ENCODE measurements at regions not wholly inside any gene's neighbourhood (a gene's known extent, or its start where the extent isn't known, plus 50 kb on each side); places are given as distances from the start of the nearest gene placed in this dataset.

DNA sequence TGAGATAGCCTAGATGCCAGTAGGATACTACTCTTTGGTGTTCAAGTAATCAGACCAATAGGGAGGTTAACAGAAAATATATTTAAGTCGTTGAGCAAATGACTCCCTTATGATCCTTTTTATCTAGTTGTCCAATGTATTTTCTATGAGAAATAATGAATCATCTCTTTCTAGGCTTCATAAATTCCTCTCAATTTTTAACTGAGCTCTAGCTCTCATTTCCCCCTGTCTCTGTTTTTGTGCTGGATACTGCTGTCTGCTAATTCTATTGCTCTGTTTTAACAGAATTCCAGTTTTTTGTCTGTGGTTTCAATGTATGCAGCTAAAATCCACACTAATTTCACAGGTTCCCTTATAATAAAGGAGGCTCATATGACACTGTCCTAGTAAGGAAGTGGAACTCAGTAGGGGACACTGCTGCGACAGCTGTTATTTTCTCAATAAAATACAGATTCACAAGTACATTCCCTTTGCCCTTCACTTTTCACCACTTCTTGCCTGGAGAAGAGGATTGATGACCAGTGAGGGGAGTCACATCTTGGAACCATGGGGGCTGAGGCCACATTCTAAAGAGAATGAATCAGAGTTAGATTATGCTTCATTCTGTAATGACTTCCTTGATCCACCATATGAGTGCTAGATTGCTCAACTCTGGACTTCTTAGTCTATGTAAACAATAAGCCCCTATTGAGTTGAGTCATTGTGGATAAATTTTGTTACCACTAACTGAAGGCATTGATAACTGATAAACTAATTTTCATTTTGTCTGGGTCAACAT, 558.7 kb upstream of the KCNMB2 start:
- Histone ChIP-seq H3K4me2 (no peak overlapping the region), H3K4me1 (replicated peaks; ENCODE audit: insufficient read depth) (peaks cover 32% of the 10 kb centered on the region), H3K9me3 (ENCODE audit: insufficient read depth, low read depth) (peaks cover 4% of the 10 kb centered on the region), H3K4me3 (no peak overlapping the region), H3F3A (ENCODE audit: insufficient read depth, low read depth) (no peaks in the 10 kb centered on the region), H2AFZ (peak overlapping the region; percentile 42; the same call in 1 of the 2 replicates), H3K79me2 (ENCODE audit: low read depth) (no peaks in the 10 kb centered on the region), H3K27ac (no peak overlapping the region), H3K27me3 (ENCODE audit: insufficient read depth, low read depth) (no peaks in the 10 kb centered on the region), H4K20me1 (ENCODE audit: insufficient read depth) (no peaks in the 10 kb centered on the region), H3K9me2 (ENCODE audit: insufficient read depth) (no peaks in the 10 kb centered on the region; the same call in 1 of the 2 replicates), H3K36me3 (ENCODE audit: low read depth) (no peaks in the 10 kb centered on the region)
- ChIA-PET POLR2A (ENCODE audit: unreplicated experiment) (no interaction called here), CTCF (no interaction called here)
- TF ChIP-seq EZH2 (IDR thresholded peaks at IDR 0.05; ENCODE audit: low read depth) = no peak
- TF ChIP-seq, protein P1, sequence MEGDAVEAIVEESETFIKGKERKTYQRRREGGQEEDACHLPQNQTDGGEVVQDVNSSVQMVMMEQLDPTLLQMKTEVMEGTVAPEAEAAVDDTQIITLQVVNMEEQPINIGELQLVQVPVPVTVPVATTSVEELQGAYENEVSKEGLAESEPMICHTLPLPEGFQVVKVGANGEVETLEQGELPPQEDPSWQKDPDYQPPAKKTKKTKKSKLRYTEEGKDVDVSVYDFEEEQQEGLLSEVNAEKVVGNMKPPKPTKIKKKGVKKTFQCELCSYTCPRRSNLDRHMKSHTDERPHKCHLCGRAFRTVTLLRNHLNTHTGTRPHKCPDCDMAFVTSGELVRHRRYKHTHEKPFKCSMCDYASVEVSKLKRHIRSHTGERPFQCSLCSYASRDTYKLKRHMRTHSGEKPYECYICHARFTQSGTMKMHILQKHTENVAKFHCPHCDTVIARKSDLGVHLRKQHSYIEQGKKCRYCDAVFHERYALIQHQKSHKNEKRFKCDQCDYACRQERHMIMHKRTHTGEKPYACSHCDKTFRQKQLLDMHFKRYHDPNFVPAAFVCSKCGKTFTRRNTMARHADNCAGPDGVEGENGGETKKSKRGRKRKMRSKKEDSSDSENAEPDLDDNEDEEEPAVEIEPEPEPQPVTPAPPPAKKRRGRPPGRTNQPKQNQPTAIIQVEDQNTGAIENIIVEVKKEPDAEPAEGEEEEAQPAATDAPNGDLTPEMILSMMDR (conservative IDR thresholded peaks at IDR 0.05) = no peak
- no TSS peak for BruUV-seq (replicated peaks)
- intact Hi-C loops (cut with micrococcal nuclease; ENCODE audit: unreplicated experiment) = no loop called here
- peak in 1 of 2 experiments; percentile 66 for DNase-seq

DNA sequence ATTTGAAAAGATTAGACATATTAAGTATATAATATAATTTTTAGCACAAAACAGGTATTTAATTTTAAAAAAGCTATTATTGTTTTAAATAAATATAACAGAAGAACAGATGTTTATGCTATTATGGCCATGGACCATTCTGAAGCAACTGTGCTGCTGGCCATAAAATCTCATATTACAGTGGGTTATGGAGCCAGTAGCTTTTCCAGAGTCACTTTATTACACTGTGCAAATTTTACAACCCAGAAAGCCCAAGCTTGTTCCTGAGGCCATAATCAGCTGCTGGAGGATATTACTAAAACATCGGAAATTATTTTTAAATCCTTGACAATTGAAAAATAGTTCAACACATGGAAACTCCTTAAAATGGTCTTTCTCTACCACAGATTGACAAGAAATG, 557.3 kb upstream of the KCNMB2 start:
- POLR2A ChIA-PET (ENCODE audit: unreplicated experiment) = no interaction called here
- Histone ChIP-seq H3K27me3 (ENCODE audit: insufficient read depth, low read depth) (no peaks in the 10 kb centered on the region), H3K9me2 (ENCODE audit: insufficient read depth) (no peaks in the 10 kb centered on the region; the same call in 1 of the 2 replicates), H3K4me1 (replicated peaks; ENCODE audit: insufficient read depth) (peaks cover 23% of the 10 kb centered on the region), H3K79me2 (ENCODE audit: low read depth) (no peaks in the 10 kb centered on the region), H3K27ac (no peak overlapping the region), H4K20me1 (ENCODE audit: insufficient read depth) (no peaks in the 10 kb centered on the region), H3K9me3 (ENCODE audit: insufficient read depth, low read depth) (peaks cover 4% of the 10 kb centered on the region), H3F3A (ENCODE audit: insufficient read depth, low read depth) (no peaks in the 10 kb centered on the region), H2AFZ (no peak overlapping the region), H3K4me3 (no peak overlapping the region), H3K4me2 (no peak overlapping the region), H3K36me3 (ENCODE audit: low read depth) (no peaks in the 10 kb centered on the region)
- no peak for DNase-seq
- no TSS peak for BruUV-seq (replicated peaks)
- CTCF ChIA-PET = no interaction called here
- intact Hi-C loops (cut with micrococcal nuclease; ENCODE audit: unreplicated experiment) = no loop called here
- TF ChIP-seq EZH2 (IDR thresholded peaks at IDR 0.05; ENCODE audit: low read depth) = no peak
- TF ChIP-seq, protein P1 (conservative IDR thresholded peaks at IDR 0.05) = no peak

- no peak overlapping the region for H2AFZ ChIP-seq
Observed at GRCh38 chr3:177979703-177980102, 556.5 kb upstream of the KCNMB2 start.

More at GRCh38 chr3:177979703-177980102, 556.5 kb upstream of the KCNMB2 start:
- Histone ChIP-seq H3K27ac (no peak overlapping the region), H3K27me3 (ENCODE audit: insufficient read depth, low read depth) (no peaks in the 10 kb centered on the region), H3K9me3 (ENCODE audit: insufficient read depth, low read depth) (no peaks in the 10 kb centered on the region; the same call in none of the 2 replicates), H3K4me1 (replicated peaks; ENCODE audit: insufficient read depth) (peaks cover 23% of the 10 kb centered on the region), H3K4me3 (no peak overlapping the region), H3F3A (ENCODE audit: insufficient read depth, low read depth) (no peaks in the 10 kb centered on the region), H3K9me2 (ENCODE audit: insufficient read depth) (no peaks in the 10 kb centered on the region; the same call in 1 of the 2 replicates), H4K20me1 (ENCODE audit: insufficient read depth) (no peaks in the 10 kb centered on the region), H3K79me2 (ENCODE audit: low read depth) (no peaks in the 10 kb centered on the region), H3K4me2 (no peak overlapping the region), H3K36me3 (ENCODE audit: low read depth) (no peaks in the 10 kb centered on the region)
- no TSS peak for BruUV-seq (replicated peaks)
- intact Hi-C loops (cut with micrococcal nuclease; ENCODE audit: unreplicated experiment) = no loop called here
- TF ChIP-seq EZH2 (IDR thresholded peaks at IDR 0.05; ENCODE audit: low read depth) = no peak
- DNase-seq = no peak
- ChIA-PET POLR2A (ENCODE audit: unreplicated experiment) (no interaction called here), CTCF (no interaction called here)

All from PC-9 (cell line).